Tibial artery (tissue), 4 donors: ENCODE measurements at regions not wholly inside any gene's neighbourhood (a gene's known extent, or its start where the extent isn't known, plus 50 kb on each side); places are given as distances from the start of the nearest gene placed in this dataset.
A peak's percentile ranks its signal among the peaks of the same experiment; 100 is the strongest.

ENCODE experiments used
- DNase-seq, 2 donors: peaks; one replicate each; pipeline ENCODE4 v3.0.0-alpha.2; 2019
- H3K27ac ChIP-seq, 2 donors: fragments of 200-600 bp; sonication (generic) in 1 of 2; 1 replicate in 1 of 2; 2 replicates in 1 of 2; pipeline ENCODE4 v1.5.1; 2018 to 2019; ENCODE audit warnings: mild to moderate bottlenecking in 1 of 2
- H3K27me3 ChIP-seq, 2 donors: fragments of 200-600 bp; sonication (generic) in 1 of 2; one replicate each; pipeline versions ENCODE4 v1.5.1 to v1.6.0; 2016 to 2019
- H3K36me3 ChIP-seq, 3 donors: fragments of 200-600 bp; sonication (generic) in 2 of 3; one replicate each; pipeline ENCODE4 v1.5.1; 2016 to 2019; ENCODE audit warnings: mild to moderate bottlenecking in 2 of 3
- H3K4me1 ChIP-seq, 4 donors: fragments of 200-600 bp; sonication (generic) in 2 of 4; 1 replicate in 3 of 4; 2 replicates in 1 of 4; pipeline ENCODE4 v1.5.1; 2016 to 2019
- H3K4me3 ChIP-seq, 2 donors: fragments of 200-600 bp; sonication (generic) in 1 of 2; 1 replicate in 1 of 2; 2 replicates in 1 of 2; pipeline ENCODE4 v1.5.1; 2018 to 2019; ENCODE audit warnings: mild to moderate bottlenecking in 2 of 2
- H3K9me3 ChIP-seq, 3 donors: fragments of 200-600 bp; sonication (generic) in 1 of 3; one replicate each; pipeline ENCODE4 v1.5.1; 2016 to 2019
- CTCF ChIP-seq, 2 experiments: fragments of 200-600 bp in 1 of 2; fragments of 450-650 bp in 1 of 2; IDR thresholded peaks; one replicate each; pipeline ENCODE4 v1.5.1; 2017 to 2019; ENCODE audit warnings: antibody characterized with exemption in 2 of 2, mild to moderate bottlenecking in 1 of 2, moderate library complexity in 1 of 2
- intact Hi-C: fragments of 100-400 bp; cut with DNase I; formaldehyde crosslinking; loops from one replicate; pipeline ENCODE4 v1.15.0; 2023; ENCODE audit warnings: low total_unique reads

GRCh38 chr6:25142506-25142905 lies 136.7 kb upstream of the CARMIL1 start:
- Histone ChIP-seq H3K4me3 (no peak overlapping the region), H3K36me3 (no peaks in the 10 kb centered on the region), H3K9me3 (no peaks in the 10 kb centered on the region), H3K27me3 (no peaks in the 10 kb centered on the region), H3K4me1 (peaks cover 0 to 20% (median 4%) of the 10 kb centered on the region in 4 donors), H3K27ac (no peak overlapping the region)
- intact Hi-C loops = no loop called here
- TF ChIP-seq CTCF (IDR thresholded peaks at IDR 0.05) = no peak
- DNase-seq = no peak

DNA sequence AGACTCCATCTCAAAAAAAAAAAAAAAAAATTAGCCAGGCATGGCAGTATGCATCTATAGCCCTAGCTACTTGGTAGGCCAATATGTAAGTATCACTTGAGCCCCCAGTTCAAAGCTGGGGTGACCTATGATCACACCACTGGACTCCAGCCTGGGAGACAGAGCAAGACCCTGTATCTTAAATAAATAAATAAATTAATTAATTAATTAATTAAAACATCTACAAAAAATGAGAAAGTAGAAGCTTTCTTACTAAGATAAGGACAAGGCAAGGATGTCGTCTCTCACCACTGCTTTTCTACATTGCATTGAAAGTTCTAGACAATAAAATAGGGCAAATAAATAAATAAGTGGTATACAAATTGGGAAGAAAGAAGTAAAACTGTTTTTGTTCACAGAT lies 134.3 kb upstream of the CARMIL1 start:
- H3K9me3 ChIP-seq = no peaks in the 10 kb centered on the region
- TF ChIP-seq CTCF (IDR thresholded peaks at IDR 0.05) = no peak
- H3K36me3 ChIP-seq = no peaks in the 10 kb centered on the region
- intact Hi-C loops = no loop called here
- DNase-seq = no peak
- no peaks in the 10 kb centered on the region for H3K27me3 ChIP-seq
- H3K4me1 ChIP-seq = peaks cover 0 to 13% (median 0%) of the 10 kb centered on the region in 4 donors
- no peak overlapping the region for H3K27ac ChIP-seq
- no peak overlapping the region for H3K4me3 ChIP-seq

GRCh38 chr6:25147223-25147622 lies 132.0 kb upstream of the CARMIL1 start:
- DNase-seq = no peak
- intact Hi-C loops = no loop called here
- peaks cover 0 to 19% (median 0%) of the 10 kb centered on the region in 4 donors for H3K4me1 ChIP-seq
- H3K4me3 ChIP-seq = no peak overlapping the region
- H3K9me3 ChIP-seq = no peaks in the 10 kb centered on the region
- no peak for TF ChIP-seq CTCF (IDR thresholded peaks at IDR 0.05)
- no peak overlapping the region for H3K27ac ChIP-seq
- no peaks in the 10 kb centered on the region for H3K27me3 ChIP-seq
- no peaks in the 10 kb centered on the region for H3K36me3 ChIP-seq

GRCh38 chr6:25150031-25150430 lies 129.1 kb upstream of the CARMIL1 start:
- intact Hi-C loops = no loop called here
- H3K27ac ChIP-seq = peak overlapping the region; percentile 28 to 31

DNA sequence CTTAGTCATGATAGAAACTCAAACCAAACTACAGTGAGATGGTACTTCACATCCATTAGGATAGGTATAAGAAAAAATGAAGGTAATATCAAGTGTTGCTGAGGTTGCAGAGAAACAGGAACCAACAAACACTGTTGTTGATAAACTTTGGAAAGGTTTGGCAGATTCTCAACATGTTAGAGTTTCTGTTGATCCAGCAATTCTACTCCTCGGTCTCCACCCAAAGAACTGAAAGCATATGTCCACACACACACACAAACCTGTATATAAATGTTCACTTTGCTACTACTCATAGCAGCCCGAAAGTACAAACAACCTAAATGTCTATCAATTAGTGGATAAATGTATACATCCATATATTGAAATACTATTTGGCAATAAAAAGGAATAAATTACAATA lies 128.3 kb upstream of the CARMIL1 start:
- no peak for TF ChIP-seq CTCF (IDR thresholded peaks at IDR 0.05)
- H3K36me3 ChIP-seq = no peaks in the 10 kb centered on the region
- H3K4me3 ChIP-seq = no peak overlapping the region
- no peak for DNase-seq
- peaks cover 0 to 10% (median 0%) of the 10 kb centered on the region in 4 donors for H3K4me1 ChIP-seq
- intact Hi-C loops = no loop called here
- H3K27ac ChIP-seq = no peak overlapping the region
- H3K9me3 ChIP-seq = no peaks in the 10 kb centered on the region
- H3K27me3 ChIP-seq = no peaks in the 10 kb centered on the region

More at GRCh38 chr6:25150031-25150430, 129.1 kb upstream of the CARMIL1 start:
- Histone ChIP-seq H3K4me1 (peaks cover 0 to 10% (median 0%) of the 10 kb centered on the region in 4 donors), H3K4me3 (no peak overlapping the region), H3K9me3 (no peaks in the 10 kb centered on the region), H3K36me3 (no peaks in the 10 kb centered on the region), H3K27me3 (no peaks in the 10 kb centered on the region)
- DNase-seq = no peak
- TF ChIP-seq CTCF (IDR thresholded peaks at IDR 0.05) = no peak

- intact Hi-C loops = no loop called here
- no peak for DNase-seq
- H3K4me3 ChIP-seq = no peak overlapping the region
- H3K27me3 ChIP-seq = no peaks in the 10 kb centered on the region
- peaks cover 0 to 4% (median 2%) of the 10 kb centered on the region in 3 donors for H3K9me3 ChIP-seq
- peaks cover 0 to 10% (median 0%) of the 10 kb centered on the region in 4 donors for H3K4me1 ChIP-seq
- no peak overlapping the region for H3K27ac ChIP-seq
- TF ChIP-seq CTCF (IDR thresholded peaks at IDR 0.05) = no peak
- H3K36me3 ChIP-seq = no peaks in the 10 kb centered on the region
Observed at GRCh38 chr6:25153079-25153478, 126.1 kb upstream of the CARMIL1 start.
